HL-60 (cell line): ENCODE measurements at regions not wholly inside any gene's neighbourhood (a gene's known extent, or its start where the extent isn't known, plus 50 kb on each side); places are given as distances from the start of the nearest gene placed in this dataset.

Experiments
- POLR2AphosphoS5 ChIP-seq: IDR thresholded peaks from 2 replicates; pipeline ENCODE4 v1.6.1; 2012; ENCODE audit warnings: low read depth
- TF ChIP-seq, protein P1 (sequence below): IDR thresholded peaks from one replicate; pipeline ENCODE4 v1.5.1; 2011; ENCODE audit warnings: low read length, control low read depth, inconsistent platforms; ENCODE audit not compliant: insufficient read depth

DNA sequence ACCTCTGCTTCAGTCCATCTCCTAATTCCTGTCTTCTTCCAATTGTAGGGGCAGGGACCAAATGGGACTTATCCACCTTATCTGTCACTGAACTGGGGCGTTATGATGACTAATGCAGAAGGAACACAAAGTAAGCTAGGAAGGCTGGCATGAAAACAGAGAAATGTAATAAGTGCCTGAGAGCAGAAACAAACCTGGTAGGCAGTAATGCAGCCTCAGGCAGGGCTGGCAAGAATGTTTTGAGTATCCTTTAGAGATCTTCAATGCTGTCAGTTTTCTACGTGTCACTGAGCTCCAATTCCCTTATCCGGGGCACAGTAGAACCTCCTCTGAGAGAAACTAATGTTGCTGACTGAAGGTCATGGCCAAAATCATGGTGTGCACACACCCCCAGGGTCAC, 246.2 kb upstream of the TBL1XR1 start:
- TF ChIP-seq, protein P1, sequence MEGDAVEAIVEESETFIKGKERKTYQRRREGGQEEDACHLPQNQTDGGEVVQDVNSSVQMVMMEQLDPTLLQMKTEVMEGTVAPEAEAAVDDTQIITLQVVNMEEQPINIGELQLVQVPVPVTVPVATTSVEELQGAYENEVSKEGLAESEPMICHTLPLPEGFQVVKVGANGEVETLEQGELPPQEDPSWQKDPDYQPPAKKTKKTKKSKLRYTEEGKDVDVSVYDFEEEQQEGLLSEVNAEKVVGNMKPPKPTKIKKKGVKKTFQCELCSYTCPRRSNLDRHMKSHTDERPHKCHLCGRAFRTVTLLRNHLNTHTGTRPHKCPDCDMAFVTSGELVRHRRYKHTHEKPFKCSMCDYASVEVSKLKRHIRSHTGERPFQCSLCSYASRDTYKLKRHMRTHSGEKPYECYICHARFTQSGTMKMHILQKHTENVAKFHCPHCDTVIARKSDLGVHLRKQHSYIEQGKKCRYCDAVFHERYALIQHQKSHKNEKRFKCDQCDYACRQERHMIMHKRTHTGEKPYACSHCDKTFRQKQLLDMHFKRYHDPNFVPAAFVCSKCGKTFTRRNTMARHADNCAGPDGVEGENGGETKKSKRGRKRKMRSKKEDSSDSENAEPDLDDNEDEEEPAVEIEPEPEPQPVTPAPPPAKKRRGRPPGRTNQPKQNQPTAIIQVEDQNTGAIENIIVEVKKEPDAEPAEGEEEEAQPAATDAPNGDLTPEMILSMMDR, result no peak
- no peak for TF ChIP-seq POLR2AphosphoS5
